ENCODE measurements at regions not wholly inside any gene's neighbourhood (a gene's known extent, or its start where the extent isn't known, plus 50 kb on each side); places are given as distances from the start of the nearest gene placed in this dataset.

DNA sequence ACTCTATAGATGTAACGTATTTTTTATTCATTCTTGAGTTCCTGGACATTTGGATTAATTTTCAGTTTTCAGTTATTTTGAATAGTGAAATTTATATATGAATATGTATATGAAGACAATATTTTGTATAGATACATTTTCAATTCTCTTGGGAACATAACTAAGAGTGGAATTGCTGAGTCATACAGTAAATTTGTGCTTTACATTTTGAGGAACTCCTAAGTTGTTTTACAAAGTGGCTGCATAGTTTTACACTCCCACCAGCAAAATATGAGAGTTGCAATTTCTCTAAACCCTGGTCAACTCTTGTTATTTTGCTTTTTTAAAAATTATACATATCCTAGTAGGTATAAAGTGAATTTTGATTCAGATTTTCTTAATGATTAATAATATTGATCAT, 1838.6 kb upstream of the SEL1L start:
- Histone ChIP-seq H3K4me2 (no peak overlapping the region), H3K4me3 (no peak overlapping the region), H3K27me3 (ENCODE audit: insufficient read depth) (no peaks in the 10 kb centered on the region), H3K27ac (ENCODE audit: low read depth) (no peak overlapping the region), H2AFZ (no peak overlapping the region), H3K36me3 (ENCODE audit: insufficient read depth) (no peaks in the 10 kb centered on the region), H3K9me2 (ENCODE audit: insufficient read depth) (no peaks in the 10 kb centered on the region), H3F3A (replicated peaks; ENCODE audit: low read depth) (no peaks in the 10 kb centered on the region), H4K20me1 (replicated peaks; ENCODE audit: insufficient read depth) (no peaks in the 10 kb centered on the region), H3K79me2 (replicated peaks; ENCODE audit: insufficient read depth) (no peaks in the 10 kb centered on the region), H3K4me1 (ENCODE audit: insufficient read depth) (no peaks in the 10 kb centered on the region)
- H3K4me1 Mint-ChIP-seq: no peaks in the 10 kb centered on the region; the same call in 2 of the 3 replicates
- H3K4me3 Mint-ChIP-seq: no peak overlapping the region
- no peak overlapping the region for H3K27ac Mint-ChIP-seq
- H3K36me3 Mint-ChIP-seq (ENCODE audit: low read depth): no peaks in the 10 kb centered on the region
- no peak for DNase-seq (ENCODE audit: low spot score)
- ATAC-seq: no peak
- no peaks in the 10 kb centered on the region for H3K27me3 Mint-ChIP-seq (ENCODE audit: insufficient read depth, low read depth, poor library complexity)
- TF ChIP-seq, protein P1, sequence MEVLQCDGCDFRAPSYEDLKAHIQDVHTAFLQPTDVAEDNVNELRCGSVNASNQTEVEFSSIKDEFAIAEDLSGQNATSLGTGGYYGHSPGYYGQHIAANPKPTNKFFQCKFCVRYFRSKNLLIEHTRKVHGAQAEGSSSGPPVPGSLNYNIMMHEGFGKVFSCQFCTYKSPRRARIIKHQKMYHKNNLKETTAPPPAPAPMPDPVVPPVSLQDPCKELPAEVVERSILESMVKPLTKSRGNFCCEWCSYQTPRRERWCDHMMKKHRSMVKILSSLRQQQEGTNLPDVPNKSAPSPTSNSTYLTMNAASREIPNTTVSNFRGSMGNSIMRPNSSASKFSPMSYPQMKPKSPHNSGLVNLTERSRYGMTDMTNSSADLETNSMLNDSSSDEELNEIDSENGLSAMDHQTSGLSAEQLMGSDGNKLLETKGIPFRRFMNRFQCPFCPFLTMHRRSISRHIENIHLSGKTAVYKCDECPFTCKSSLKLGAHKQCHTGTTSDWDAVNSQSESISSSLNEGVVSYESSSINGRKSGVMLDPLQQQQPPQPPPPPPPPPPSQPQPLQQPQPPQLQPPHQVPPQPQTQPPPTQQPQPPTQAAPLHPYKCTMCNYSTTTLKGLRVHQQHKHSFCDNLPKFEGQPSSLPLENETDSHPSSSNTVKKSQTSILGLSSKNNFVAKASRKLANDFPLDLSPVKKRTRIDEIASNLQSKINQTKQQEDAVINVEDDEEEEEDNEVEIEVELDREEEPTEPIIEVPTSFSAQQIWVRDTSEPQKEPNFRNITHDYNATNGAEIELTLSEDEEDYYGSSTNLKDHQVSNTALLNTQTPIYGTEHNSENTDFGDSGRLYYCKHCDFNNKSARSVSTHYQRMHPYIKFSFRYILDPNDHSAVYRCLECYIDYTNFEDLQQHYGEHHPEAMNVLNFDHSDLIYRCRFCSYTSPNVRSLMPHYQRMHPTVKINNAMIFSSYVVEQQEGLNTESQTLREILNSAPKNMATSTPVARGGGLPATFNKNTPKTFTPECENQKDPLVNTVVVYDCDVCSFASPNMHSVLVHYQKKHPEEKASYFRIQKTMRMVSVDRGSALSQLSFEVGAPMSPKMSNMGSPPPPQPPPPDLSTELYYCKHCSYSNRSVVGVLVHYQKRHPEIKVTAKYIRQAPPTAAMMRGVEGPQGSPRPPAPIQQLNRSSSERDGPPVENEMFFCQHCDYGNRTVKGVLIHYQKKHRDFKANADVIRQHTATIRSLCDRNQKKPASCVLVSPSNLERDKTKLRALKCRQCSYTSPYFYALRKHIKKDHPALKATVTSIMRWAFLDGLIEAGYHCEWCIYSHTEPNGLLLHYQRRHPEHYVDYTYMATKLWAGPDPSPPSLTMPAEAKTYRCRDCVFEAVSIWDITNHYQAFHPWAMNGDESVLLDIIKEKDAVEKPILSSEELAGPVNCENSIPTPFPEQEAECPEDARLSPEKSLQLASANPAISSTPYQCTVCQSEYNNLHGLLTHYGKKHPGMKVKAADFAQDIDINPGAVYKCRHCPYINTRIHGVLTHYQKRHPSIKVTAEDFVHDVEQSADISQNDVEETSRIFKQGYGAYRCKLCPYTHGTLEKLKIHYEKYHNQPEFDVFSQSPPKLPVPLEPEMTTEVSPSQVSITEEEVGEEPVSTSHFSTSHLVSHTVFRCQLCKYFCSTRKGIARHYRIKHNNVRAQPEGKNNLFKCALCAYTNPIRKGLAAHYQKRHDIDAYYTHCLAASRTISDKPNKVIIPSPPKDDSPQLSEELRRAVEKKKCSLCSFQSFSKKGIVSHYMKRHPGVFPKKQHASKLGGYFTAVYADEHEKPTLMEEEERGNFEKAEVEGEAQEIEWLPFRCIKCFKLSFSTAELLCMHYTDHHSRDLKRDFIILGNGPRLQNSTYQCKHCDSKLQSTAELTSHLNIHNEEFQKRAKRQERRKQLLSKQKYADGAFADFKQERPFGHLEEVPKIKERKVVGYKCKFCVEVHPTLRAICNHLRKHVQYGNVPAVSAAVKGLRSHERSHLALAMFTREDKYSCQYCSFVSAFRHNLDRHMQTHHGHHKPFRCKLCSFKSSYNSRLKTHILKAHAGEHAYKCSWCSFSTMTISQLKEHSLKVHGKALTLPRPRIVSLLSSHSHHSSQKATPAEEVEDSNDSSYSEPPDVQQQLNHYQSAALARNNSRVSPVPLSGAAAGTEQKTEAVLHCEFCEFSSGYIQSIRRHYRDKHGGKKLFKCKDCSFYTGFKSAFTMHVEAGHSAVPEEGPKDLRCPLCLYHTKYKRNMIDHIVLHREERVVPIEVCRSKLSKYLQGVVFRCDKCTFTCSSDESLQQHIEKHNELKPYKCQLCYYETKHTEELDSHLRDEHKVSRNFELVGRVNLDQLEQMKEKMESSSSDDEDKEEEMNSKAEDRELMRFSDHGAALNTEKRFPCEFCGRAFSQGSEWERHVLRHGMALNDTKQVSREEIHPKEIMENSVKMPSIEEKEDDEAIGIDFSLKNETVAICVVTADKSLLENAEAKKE (CRISPR knock-in tag; IDR thresholded peaks at IDR 0.05): no peak
- TF ChIP-seq EZH2phosphoT487 (IDR thresholded peaks at IDR 0.05; ENCODE audit: unreplicated experiment): no peak
- no peak for TF ChIP-seq ZNF114 (CRISPR knock-in tag; IDR thresholded peaks at IDR 0.05)
- no peak for TF ChIP-seq REST (IDR thresholded peaks at IDR 0.05; ENCODE audit: unreplicated experiment)
- TF ChIP-seq ETS1 (IDR thresholded peaks at IDR 0.05): no peak
- no peak for TF ChIP-seq STAT1 (IDR thresholded peaks at IDR 0.05; ENCODE audit: unreplicated experiment)
- TF ChIP-seq NANOG (IDR thresholded peaks at IDR 0.05; ENCODE audit: borderline replicate concordance): no peak
- no peaks in the 10 kb centered on the region for H3K9me3 Mint-ChIP-seq

All from GM23338 (cell line).